ENCODE measurements at regions not wholly inside any gene's neighbourhood (a gene's known extent, or its start where the extent isn't known, plus 50 kb on each side); places are given as distances from the start of the nearest gene placed in this dataset.

GRCh38 chr19:30281906-30282305 lies 90.3 kb upstream of the ZNF536 start:
- Histone ChIP-seq H3K9ac (ENCODE audit: low read depth in 2 of 2, low read length in 2 of 2) (no peak overlapping the region), H3K27ac (no peak overlapping the region), H3K9me3 (no peaks in the 10 kb centered on the region), H3K4me3 (no peak overlapping the region), H3K4me1 (no peaks in the 10 kb centered on the region), H3K36me3 (no peaks in the 10 kb centered on the region), H3K27me3 (no peaks in the 10 kb centered on the region)
- intact Hi-C loops (cut with DNase I): no loop called here
- no peak for TF ChIP-seq CTCF (IDR thresholded peaks at IDR 0.05)
- DNase-seq: no peak

- no peaks in the 10 kb centered on the region for H3K9me3 ChIP-seq
- H3K9ac ChIP-seq (ENCODE audit: low read depth in 2 of 2, low read length in 2 of 2): no peak overlapping the region
- H3K27me3 ChIP-seq: no peaks in the 10 kb centered on the region
- no peak for TF ChIP-seq CTCF (IDR thresholded peaks at IDR 0.05)
- no peaks in the 10 kb centered on the region for H3K4me1 ChIP-seq
- intact Hi-C loops (cut with DNase I): no loop called here
- DNase-seq: no peak
- no peak overlapping the region for H3K27ac ChIP-seq
- H3K4me3 ChIP-seq: no peak overlapping the region
- no peaks in the 10 kb centered on the region for H3K36me3 ChIP-seq
These were observed 88.6 kb upstream of the ZNF536 start for GRCh38 chr19:30283556-30283955.

GRCh38 chr19:30284209-30284608 lies 88.0 kb upstream of the ZNF536 start:
- intact Hi-C loops (cut with DNase I): no loop called here

GRCh38 chr19:30284885-30285284 lies 87.3 kb upstream of the ZNF536 start:
- no peaks in the 10 kb centered on the region for H3K27me3 ChIP-seq
- no peak for TF ChIP-seq CTCF (IDR thresholded peaks at IDR 0.05)
- no peak overlapping the region for H3K4me3 ChIP-seq
- no peaks in the 10 kb centered on the region for H3K9me3 ChIP-seq
- no peaks in the 10 kb centered on the region for H3K4me1 ChIP-seq
- H3K27ac ChIP-seq: no peak overlapping the region
- no peaks in the 10 kb centered on the region for H3K36me3 ChIP-seq
- DNase-seq: no peak
- intact Hi-C loops (cut with DNase I): no loop called here
- H3K9ac ChIP-seq (ENCODE audit: low read depth in 2 of 2, low read length in 2 of 2): no peak overlapping the region

More at GRCh38 chr19:30284209-30284608, 88.0 kb upstream of the ZNF536 start:
- Histone ChIP-seq H3K27ac (no peak overlapping the region), H3K9ac (ENCODE audit: low read depth in 2 of 2, low read length in 2 of 2) (no peak overlapping the region), H3K4me3 (no peak overlapping the region), H3K4me1 (no peaks in the 10 kb centered on the region), H3K36me3 (no peaks in the 10 kb centered on the region), H3K27me3 (no peaks in the 10 kb centered on the region), H3K9me3 (no peaks in the 10 kb centered on the region)
- TF ChIP-seq CTCF (IDR thresholded peaks at IDR 0.05): no peak
- DNase-seq: no peak

GRCh38 chr19:30286378-30286777 lies 85.8 kb upstream of the ZNF536 start:
- TF ChIP-seq CTCF (IDR thresholded peaks at IDR 0.05): no peak
- no peak overlapping the region for H3K4me3 ChIP-seq
- no peak for DNase-seq

GRCh38 chr19:30287259-30287658 lies 84.9 kb upstream of the ZNF536 start:
- TF ChIP-seq CTCF (IDR thresholded peaks at IDR 0.05): no peak

More at GRCh38 chr19:30286378-30286777, 85.8 kb upstream of the ZNF536 start:
- intact Hi-C loops (cut with DNase I): no loop called here
- H3K36me3 ChIP-seq: no peaks in the 10 kb centered on the region
- H3K4me1 ChIP-seq: no peaks in the 10 kb centered on the region
- H3K9ac ChIP-seq (ENCODE audit: low read depth in 2 of 2, low read length in 2 of 2): no peak overlapping the region
- no peaks in the 10 kb centered on the region for H3K27me3 ChIP-seq
- no peaks in the 10 kb centered on the region for H3K9me3 ChIP-seq
- H3K27ac ChIP-seq: no peak overlapping the region

More at GRCh38 chr19:30287259-30287658, 84.9 kb upstream of the ZNF536 start:
- Histone ChIP-seq H3K9me3 (no peaks in the 10 kb centered on the region), H3K27ac (no peak overlapping the region), H3K4me1 (no peaks in the 10 kb centered on the region), H3K36me3 (no peaks in the 10 kb centered on the region), H3K4me3 (no peak overlapping the region), H3K9ac (ENCODE audit: low read depth in 2 of 2, low read length in 2 of 2) (no peak overlapping the region), H3K27me3 (no peaks in the 10 kb centered on the region)
- intact Hi-C loops (cut with DNase I): no loop called here
- no peak for DNase-seq
